GM12891 (cell line): ENCODE measurements at regions not wholly inside any gene's neighbourhood (a gene's known extent, or its start where the extent isn't known, plus 50 kb on each side); places are given as distances from the start of the nearest gene placed in this dataset.

Experiments used
- POU2F2 ChIP-seq: IDR thresholded peaks from 2 replicates; pipeline ENCODE4 v1.6.1; 2011; ENCODE audit warnings: low read depth, mild to moderate bottlenecking, control low read depth, low read length, moderate library complexity
- SPI1 ChIP-seq: IDR thresholded peaks from 2 replicates; pipeline ENCODE4 v1.6.1; 2011; ENCODE audit warnings: low read depth, low read length, control low read depth
- TAF1 ChIP-seq: IDR thresholded peaks from 2 replicates; pipeline ENCODE4 v1.6.1; 2011; ENCODE audit warnings: low read depth, low read length, control low read depth

GRCh38 chr6:14584450-14584849 is 466.9 kb downstream of the CD83 start:
- TF ChIP-seq TAF1: no peak
- no peak for TF ChIP-seq POU2F2
- no peak for TF ChIP-seq SPI1
